A673 (cell line): ENCODE measurements at regions not wholly inside any gene's neighbourhood (a gene's known extent, or its start where the extent isn't known, plus 50 kb on each side); places are given as distances from the start of the nearest gene placed in this dataset.

ENCODE experiments used
- BruUV-seq: library from RNA; stranded (reverse); fragments of 400-500 nt; replicated peaks from 2 replicates; lab custom pipeline; 2021; lab: Mats Ljungman, UMichigan
- CTCF ChIA-PET: fragments of 300-600 bp; sonication (Branson Sonifier 250); formaldehyde crosslinking; loops from one replicate; lab custom pipeline; 2022; ENCODE audit warnings: antibody characterized with exemption; lab: Charles Lee
- POLR2A ChIA-PET: fragments of 300-600 bp; sonication (Branson Sonifier 250); formaldehyde crosslinking; loops from one replicate; lab custom pipeline; 2022; ENCODE audit warnings: antibody characterized with exemption; ENCODE audit not compliant: low non-redundant PET; lab: Charles Lee
- DNase-seq: peaks from one replicate; pipeline ENCODE4 v3.0.0-alpha.2; 2015; ENCODE audit warnings: low spot score
- H3K27ac ChIP-seq: fragments of 200-600 bp; sonication (generic); 2 replicates; pipeline ENCODE4 v1.5.1; 2016; ENCODE audit warnings: mixed run types, low read depth, mild to moderate bottlenecking, mixed read lengths, antibody characterized with exemption, low read length; ENCODE audit not compliant: poor library complexity, severe bottlenecking
- H3K27me3 ChIP-seq: fragments of 200-600 bp; sonication (generic); replicated peaks from 2 replicates; pipeline ENCODE4 v1.6.1; 2017; ENCODE audit warnings: mixed run types, low read depth, mild to moderate bottlenecking, mixed read lengths, antibody characterized with exemption, low read length; ENCODE audit not compliant: insufficient read depth, poor library complexity
- H3K36me3 ChIP-seq: fragments of 200-600 bp; sonication (generic); 2 replicates; pipeline ENCODE4 v1.6.1; 2016; ENCODE audit warnings: mixed run types, mild to moderate bottlenecking, mixed read lengths, antibody characterized with exemption, low read length; ENCODE audit not compliant: insufficient read depth, poor library complexity, severe bottlenecking
- H3K4me1 ChIP-seq: fragments of 200-600 bp; sonication (generic); 2 replicates; pipeline ENCODE4 v1.6.1; 2017; ENCODE audit warnings: mixed run types, mild to moderate bottlenecking, mixed read lengths, antibody characterized with exemption, low read length; ENCODE audit not compliant: insufficient read depth, poor library complexity, severe bottlenecking
- H3K4me3 ChIP-seq: fragments of 200-600 bp; sonication (generic); 2 replicates; pipeline ENCODE4 v1.5.1; 2016; ENCODE audit warnings: low read depth, mixed run types, mild to moderate bottlenecking, mixed read lengths, low read length; ENCODE audit not compliant: poor library complexity, severe bottlenecking
- H3K9me3 ChIP-seq: fragments of 200-600 bp; sonication (generic); 2 replicates; pipeline ENCODE4 v1.6.1; 2016; ENCODE audit warnings: mixed run types, low read depth, mild to moderate bottlenecking, mixed read lengths, antibody characterized with exemption, low read length; ENCODE audit not compliant: poor library complexity, severe bottlenecking
- EZH2 ChIP-seq: fragments of 200-600 bp; sonication (generic); IDR thresholded peaks from 2 replicates; pipeline ENCODE4 v1.6.1; 2017; ENCODE audit warnings: borderline replicate concordance, low read depth, mild to moderate bottlenecking, mixed read lengths, antibody characterized with exemption, low read length; ENCODE audit not compliant: poor library complexity, severe bottlenecking
- intact Hi-C: fragments of 100-400 bp; cut with micrococcal nuclease; formaldehyde crosslinking; loops from one replicate; pipeline ENCODE4 v1.10.0; 2022; ENCODE audit not compliant: unreplicated experiment
- TF ChIP-seq, protein P1 (sequence below): fragments of 300-800, 200-600 bp; sonication (generic); conservative IDR thresholded peaks from 2 replicates; pipeline ENCODE4 v1.5.1; 2017; ENCODE audit warnings: low read depth, mild to moderate bottlenecking, antibody characterized with exemption, low read length, moderate library complexity, mixed read lengths

DNA sequence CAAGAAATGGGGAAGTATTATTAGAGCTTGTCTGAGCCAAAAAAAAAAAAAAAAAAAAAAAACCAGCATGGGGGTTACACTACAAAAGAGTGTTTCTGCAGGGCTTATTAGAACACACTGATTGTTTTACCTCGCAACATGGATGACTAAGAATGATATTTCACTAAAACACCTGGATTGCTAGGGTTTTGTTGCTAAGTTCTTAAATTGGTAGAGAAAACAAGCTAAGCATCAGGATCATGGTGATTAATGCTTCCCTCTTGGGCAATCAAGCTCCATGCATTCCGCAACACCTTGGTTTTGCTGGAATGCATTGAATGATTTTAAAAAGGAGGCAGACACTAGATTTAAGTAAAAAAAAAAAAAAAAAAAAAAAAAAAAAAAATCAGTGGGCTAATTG is 931.4 kb upstream of the CDH8 start:
- BruUV-seq: no TSS peak
- no peaks in the 10 kb centered on the region for H3K4me1 ChIP-seq
- H3K36me3 ChIP-seq: no peaks in the 10 kb centered on the region
- no peak overlapping the region for H3K4me3 ChIP-seq
- H3K9me3 ChIP-seq: no peaks in the 10 kb centered on the region
- H3K27ac ChIP-seq: no peak overlapping the region
- intact Hi-C loops: no loop called here
- no peaks in the 10 kb centered on the region for H3K27me3 ChIP-seq
- ChIA-PET POLR2A (no interaction called here), CTCF (interaction anchor here (0.7 kb wide), 1 partner anchor 244 kb away, joined by 9 read pairs; no protein-coding TSS in a partner anchor)
- no peak for DNase-seq
- TF ChIP-seq EZH2: no peak
- TF ChIP-seq, protein P1, sequence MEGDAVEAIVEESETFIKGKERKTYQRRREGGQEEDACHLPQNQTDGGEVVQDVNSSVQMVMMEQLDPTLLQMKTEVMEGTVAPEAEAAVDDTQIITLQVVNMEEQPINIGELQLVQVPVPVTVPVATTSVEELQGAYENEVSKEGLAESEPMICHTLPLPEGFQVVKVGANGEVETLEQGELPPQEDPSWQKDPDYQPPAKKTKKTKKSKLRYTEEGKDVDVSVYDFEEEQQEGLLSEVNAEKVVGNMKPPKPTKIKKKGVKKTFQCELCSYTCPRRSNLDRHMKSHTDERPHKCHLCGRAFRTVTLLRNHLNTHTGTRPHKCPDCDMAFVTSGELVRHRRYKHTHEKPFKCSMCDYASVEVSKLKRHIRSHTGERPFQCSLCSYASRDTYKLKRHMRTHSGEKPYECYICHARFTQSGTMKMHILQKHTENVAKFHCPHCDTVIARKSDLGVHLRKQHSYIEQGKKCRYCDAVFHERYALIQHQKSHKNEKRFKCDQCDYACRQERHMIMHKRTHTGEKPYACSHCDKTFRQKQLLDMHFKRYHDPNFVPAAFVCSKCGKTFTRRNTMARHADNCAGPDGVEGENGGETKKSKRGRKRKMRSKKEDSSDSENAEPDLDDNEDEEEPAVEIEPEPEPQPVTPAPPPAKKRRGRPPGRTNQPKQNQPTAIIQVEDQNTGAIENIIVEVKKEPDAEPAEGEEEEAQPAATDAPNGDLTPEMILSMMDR: no peak

- intact Hi-C loops: no loop called here
- no peak for DNase-seq
- Histone ChIP-seq H3K9me3 (no peaks in the 10 kb centered on the region), H3K4me3 (no peak overlapping the region), H3K36me3 (no peaks in the 10 kb centered on the region), H3K27ac (no peak overlapping the region), H3K27me3 (no peaks in the 10 kb centered on the region), H3K4me1 (no peaks in the 10 kb centered on the region)
- TF ChIP-seq EZH2: no peak
- TF ChIP-seq, protein P1: no peak
- POLR2A ChIA-PET: no interaction called here
- CTCF ChIA-PET: interaction anchor here (0.7 kb wide), 1 partner anchor 244 kb away, joined by 9 read pairs; no protein-coding TSS in a partner anchor
- BruUV-seq: no TSS peak
Measured at GRCh38 chr16:62967163-62967562, 930.9 kb upstream of the CDH8 start.

GRCh38 chr16:62966626-62967025 is 930.4 kb upstream of the CDH8 start:
- ChIA-PET CTCF (no interaction called here), POLR2A (no interaction called here)
- intact Hi-C loops: no loop called here
- no peak overlapping the region for H3K27ac ChIP-seq
- TF ChIP-seq, protein P1: no peak
- TF ChIP-seq EZH2: no peak
- no peaks in the 10 kb centered on the region for H3K36me3 ChIP-seq
- H3K4me1 ChIP-seq: no peaks in the 10 kb centered on the region
- no peak for DNase-seq
- no TSS peak for BruUV-seq
- H3K9me3 ChIP-seq: no peaks in the 10 kb centered on the region
- H3K4me3 ChIP-seq: no peak overlapping the region
- H3K27me3 ChIP-seq: no peaks in the 10 kb centered on the region
